ENCODE measurements at regions not wholly inside any gene's neighbourhood (a gene's known extent, or its start where the extent isn't known, plus 50 kb on each side); places are given as distances from the start of the nearest gene placed in this dataset.

DNA sequence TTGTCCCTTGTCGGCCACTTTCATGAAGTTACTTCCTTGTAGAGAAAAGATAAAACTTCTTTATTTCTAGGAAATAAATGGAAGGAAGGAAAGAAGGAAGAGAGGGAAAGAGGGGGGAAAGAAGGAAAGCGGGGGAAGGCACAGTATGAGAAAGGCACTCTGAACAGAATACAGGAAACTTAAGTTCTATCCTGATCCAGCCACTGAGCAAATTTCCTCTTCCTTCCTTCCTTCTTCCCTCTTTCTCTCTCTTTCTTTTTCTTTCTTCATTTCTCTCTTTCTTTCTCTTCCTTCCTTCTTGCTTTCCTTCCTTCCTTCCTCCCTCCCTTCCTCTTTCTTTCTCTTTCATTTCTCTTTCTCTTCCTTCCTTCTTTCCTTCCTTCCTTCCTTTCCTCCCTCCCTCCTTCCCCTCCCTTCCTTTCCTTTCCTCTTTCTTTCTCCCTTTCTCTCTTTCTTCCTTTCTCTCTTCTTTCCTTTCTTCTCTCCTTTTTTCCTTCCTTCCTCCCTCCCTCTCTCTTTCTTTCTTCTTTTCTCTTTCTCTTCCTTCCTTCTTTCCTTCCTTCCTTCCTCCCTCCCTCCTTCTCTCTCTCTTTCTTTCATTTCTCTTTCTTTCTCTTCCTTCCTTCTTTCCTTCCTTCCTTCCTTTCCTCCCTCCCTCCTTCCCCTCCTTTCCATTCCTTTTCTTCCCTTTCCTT lies 240.2 kb upstream of the BRINP1 start:
- no peak for DNase-seq (ENCODE audit: extremely low read depth, low read depth)

DNA sequence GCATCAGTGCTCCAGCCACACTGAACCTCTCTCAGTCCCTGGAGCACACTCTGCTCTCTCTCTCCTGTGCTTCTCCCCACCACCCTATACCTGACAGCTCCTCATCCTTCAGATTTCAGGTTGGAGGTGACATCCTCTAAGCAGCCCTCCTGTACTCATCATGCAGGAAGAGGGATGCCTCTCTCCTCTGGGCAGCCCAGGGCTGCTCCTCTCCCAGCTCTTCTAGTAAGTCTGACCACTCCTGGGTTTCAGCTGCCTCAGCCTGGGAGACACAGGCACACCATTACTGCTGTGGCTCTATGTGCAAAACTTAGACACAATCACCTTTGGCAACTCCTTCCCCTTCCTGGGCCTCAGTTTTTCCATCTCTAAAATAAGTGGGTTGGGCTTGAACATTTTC lies 232.4 kb upstream of the BRINP1 start:
- DNase-seq (ENCODE audit: extremely low read depth, low read depth), result no peak

More for the DNA sequence above, 240.2 kb upstream of the BRINP1 start:
- TF ChIP-seq, protein P1, sequence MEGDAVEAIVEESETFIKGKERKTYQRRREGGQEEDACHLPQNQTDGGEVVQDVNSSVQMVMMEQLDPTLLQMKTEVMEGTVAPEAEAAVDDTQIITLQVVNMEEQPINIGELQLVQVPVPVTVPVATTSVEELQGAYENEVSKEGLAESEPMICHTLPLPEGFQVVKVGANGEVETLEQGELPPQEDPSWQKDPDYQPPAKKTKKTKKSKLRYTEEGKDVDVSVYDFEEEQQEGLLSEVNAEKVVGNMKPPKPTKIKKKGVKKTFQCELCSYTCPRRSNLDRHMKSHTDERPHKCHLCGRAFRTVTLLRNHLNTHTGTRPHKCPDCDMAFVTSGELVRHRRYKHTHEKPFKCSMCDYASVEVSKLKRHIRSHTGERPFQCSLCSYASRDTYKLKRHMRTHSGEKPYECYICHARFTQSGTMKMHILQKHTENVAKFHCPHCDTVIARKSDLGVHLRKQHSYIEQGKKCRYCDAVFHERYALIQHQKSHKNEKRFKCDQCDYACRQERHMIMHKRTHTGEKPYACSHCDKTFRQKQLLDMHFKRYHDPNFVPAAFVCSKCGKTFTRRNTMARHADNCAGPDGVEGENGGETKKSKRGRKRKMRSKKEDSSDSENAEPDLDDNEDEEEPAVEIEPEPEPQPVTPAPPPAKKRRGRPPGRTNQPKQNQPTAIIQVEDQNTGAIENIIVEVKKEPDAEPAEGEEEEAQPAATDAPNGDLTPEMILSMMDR (IDR thresholded peaks at IDR 0.05; ENCODE audit: low read depth, low read length), result no peak

DNA sequence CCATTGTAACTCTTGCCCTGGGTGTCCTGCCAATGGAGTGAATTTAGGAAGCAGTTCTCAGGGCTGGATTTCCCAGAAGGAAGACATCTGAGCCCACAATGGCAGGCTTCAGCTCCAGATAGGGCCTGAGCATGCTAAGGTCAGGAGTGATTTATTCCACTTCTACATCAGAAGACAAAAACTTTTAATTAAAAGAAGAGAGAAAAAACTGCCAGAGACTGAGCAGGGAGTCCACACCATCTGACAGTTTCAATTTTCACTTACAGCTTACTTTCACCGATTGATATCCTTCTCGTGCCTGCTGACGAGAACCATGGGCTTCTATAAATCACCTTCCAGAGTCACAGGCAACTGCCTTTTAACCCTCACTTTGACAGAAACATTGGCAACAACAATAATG lies 228.3 kb upstream of the BRINP1 start:
- TF ChIP-seq, protein P1 (IDR thresholded peaks at IDR 0.05; ENCODE audit: low read depth, low read length), result no peak
- DNase-seq (ENCODE audit: extremely low read depth, low read depth), result no peak

More for the DNA sequence above, 232.4 kb upstream of the BRINP1 start:
- TF ChIP-seq, protein P1 (IDR thresholded peaks at IDR 0.05; ENCODE audit: low read depth, low read length), result no peak

DNA sequence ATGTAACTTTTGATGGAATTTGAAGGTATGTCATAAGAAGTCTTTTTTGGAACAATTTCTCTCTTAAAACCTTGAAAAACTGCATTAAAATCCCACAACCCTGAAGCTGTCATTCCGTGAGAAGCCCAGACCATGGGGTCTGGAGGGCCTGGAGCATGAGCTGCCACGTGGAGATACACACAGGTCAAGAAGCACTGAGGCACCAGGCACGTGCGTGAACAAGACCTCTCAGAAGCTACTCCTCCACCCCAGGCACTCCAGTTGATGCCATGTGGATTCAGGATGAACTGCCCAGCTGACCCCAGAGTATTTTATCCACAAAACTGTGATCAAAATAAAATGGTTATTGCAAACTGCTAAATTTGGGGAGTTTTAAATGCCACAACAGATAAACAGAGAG lies 227.5 kb upstream of the BRINP1 start:
- DNase-seq (ENCODE audit: extremely low read depth, low read depth), result no peak
- TF ChIP-seq, protein P1 (IDR thresholded peaks at IDR 0.05; ENCODE audit: low read depth, low read length), result no peak

DNA sequence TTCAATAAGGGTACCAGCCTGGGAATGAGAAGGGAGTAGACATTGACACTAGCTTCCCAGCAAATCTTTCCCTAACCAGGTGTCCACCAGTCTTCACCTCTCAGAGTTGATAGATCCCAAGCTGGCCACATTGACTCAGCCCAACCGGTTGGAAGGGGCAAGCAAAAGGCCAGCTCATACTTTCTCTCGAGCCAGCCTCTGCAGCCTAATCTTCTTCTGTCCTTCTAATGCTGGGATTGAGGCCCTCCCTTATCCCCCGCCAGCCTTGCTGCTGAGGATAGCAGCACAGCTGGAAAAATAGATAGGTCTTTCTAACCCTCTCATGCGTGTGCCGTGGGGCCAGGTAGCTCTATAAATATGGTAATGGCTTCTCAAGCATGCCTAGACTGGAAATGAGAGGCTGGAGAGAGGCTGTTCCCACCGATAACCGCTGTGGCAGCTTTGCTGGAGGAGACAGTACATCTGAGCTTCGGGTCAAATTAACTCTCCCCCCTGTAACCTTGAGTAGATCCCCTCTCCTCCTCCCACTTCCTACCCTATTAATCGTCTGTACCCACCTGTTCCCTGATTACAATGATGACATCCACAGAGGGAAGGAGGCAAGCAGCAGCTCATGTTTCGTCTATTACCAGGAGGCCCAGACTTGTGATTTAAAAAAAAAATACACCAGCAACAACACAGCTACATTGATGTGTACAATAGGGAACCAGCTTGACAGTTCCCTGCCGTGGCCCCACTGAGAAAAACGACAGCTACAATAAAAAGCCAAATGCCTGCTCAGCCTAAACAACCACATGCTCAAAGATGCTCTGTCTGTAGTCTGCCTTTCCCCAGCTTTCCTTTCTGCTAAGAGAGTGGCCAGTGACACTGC lies 219.9 kb upstream of the BRINP1 start:
- TF ChIP-seq, protein P1 (IDR thresholded peaks at IDR 0.05; ENCODE audit: low read depth, low read length), result no peak
- no peak for DNase-seq (ENCODE audit: extremely low read depth, low read depth)

DNA sequence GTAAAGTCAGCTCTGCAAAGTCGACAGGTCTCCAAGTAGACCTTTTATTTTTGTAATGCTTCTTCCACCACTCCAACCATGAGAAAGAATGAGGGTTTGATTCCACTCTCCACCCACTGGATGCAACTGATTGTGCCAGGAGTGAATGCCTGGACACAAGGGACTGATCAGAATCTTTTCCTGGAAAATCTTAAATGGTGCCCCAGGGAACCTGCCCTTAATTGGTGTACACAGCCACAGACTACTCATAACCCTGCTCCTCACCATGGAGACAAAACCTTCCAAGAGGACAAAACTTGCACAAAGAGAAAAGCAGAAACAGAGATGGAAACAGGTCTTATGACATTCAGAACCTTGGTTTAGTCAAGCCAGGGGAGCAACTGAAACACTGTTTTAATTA lies 208.6 kb upstream of the BRINP1 start:
- TF ChIP-seq, protein P1 (IDR thresholded peaks at IDR 0.05; ENCODE audit: low read depth, low read length), result no peak
- DNase-seq (ENCODE audit: extremely low read depth, low read depth), result no peak

DNA sequence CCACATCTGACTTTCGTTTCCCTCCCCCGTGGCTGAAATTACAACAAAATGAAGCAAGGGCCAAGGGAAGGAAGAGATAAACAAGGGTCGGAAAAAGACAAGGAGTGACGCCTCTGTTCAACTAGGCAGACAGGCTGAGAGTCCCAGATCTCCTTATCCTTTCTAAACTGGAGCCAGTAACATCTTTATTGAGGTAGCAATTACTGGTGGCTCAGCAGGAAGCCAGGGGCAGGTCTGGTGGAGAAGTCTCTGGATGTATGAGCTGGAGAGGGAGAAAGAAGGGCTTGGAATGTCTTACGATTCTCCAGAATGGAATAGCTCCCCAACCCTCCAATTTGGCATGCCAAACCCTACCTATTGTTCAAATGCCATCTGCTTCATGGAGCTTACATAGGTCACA lies 190.8 kb upstream of the BRINP1 start:
- TF ChIP-seq, protein P1 (IDR thresholded peaks at IDR 0.05; ENCODE audit: low read depth, low read length), result no peak
- no peak for DNase-seq (ENCODE audit: extremely low read depth, low read depth)
